GM23338 (cell line): ENCODE measurements at regions not wholly inside any gene's neighbourhood (a gene's known extent, or its start where the extent isn't known, plus 50 kb on each side); places are given as distances from the start of the nearest gene placed in this dataset.

Source experiments
- ATAC-seq: fragments of 200-7000 bp; cut with Tn5 transposase; 3 replicates; pipeline ENCODE4 v1.9.1; 2020
- DNase-seq: peaks from one replicate; pipeline ENCODE4 v3.0.0-alpha.2; 2015; ENCODE audit warnings: low spot score
- H2AFZ ChIP-seq: fragments of 200-600 bp; sonication (generic); 2 replicates; pipeline ENCODE4 v1.8.0; 2016; ENCODE audit warnings: antibody characterized with exemption, mild to moderate bottlenecking, moderate library complexity
- H3F3A ChIP-seq: fragments of 200-600 bp; sonication (generic); replicated peaks from 2 replicates; pipeline ENCODE4 v1.8.0; 2017; ENCODE audit warnings: antibody characterized with exemption, mixed run types, low read depth
- H3K27ac ChIP-seq: fragments of 200-600 bp; sonication (generic); 2 replicates; pipeline ENCODE4 v1.6.1; 2016; ENCODE audit warnings: low read depth
- H3K27me3 ChIP-seq: fragments of 200-600 bp; sonication (generic); 2 replicates; pipeline ENCODE4 v1.8.0; 2016; ENCODE audit warnings: mild to moderate bottlenecking, mixed run types, moderate library complexity; ENCODE audit not compliant: insufficient read depth
- H3K36me3 ChIP-seq: fragments of 200-600 bp; sonication (generic); 2 replicates; pipeline ENCODE4 v1.8.0; 2016; ENCODE audit warnings: mild to moderate bottlenecking; ENCODE audit not compliant: insufficient read depth
- H3K4me1 ChIP-seq: fragments of 200-600 bp; sonication (generic); 2 replicates; pipeline ENCODE4 v1.8.0; 2016; ENCODE audit warnings: mild to moderate bottlenecking, moderate library complexity; ENCODE audit not compliant: insufficient read depth
- H3K4me2 ChIP-seq: fragments of 200-600 bp; sonication (generic); 2 replicates; pipeline ENCODE4 v1.7.1; 2017; ENCODE audit warnings: mixed run types
- H3K4me3 ChIP-seq: fragments of 200-600 bp; sonication (generic); 2 replicates; pipeline ENCODE4 v1.6.1; 2016; ENCODE audit warnings: mixed run types
- H3K79me2 ChIP-seq: fragments of 200-600 bp; sonication (generic); replicated peaks from 2 replicates; pipeline ENCODE4 v1.8.0; 2017; ENCODE audit warnings: mild to moderate bottlenecking; ENCODE audit not compliant: insufficient read depth
- H3K9me2 ChIP-seq: fragments of 200-600 bp; sonication (generic); 2 replicates; pipeline ENCODE4 v1.8.0; 2017; ENCODE audit not compliant: insufficient read depth
- H4K20me1 ChIP-seq: fragments of 200-600 bp; sonication (generic); replicated peaks from 2 replicates; pipeline ENCODE4 v1.8.0; 2017; ENCODE audit warnings: mild to moderate bottlenecking; ENCODE audit not compliant: insufficient read depth
- H3K27ac Mint-ChIP-seq: 2 replicates; pipeline ENCODE4 v1.8.0; 2020; ENCODE audit warnings: inconsistent platforms, mild to moderate bottlenecking, moderate library complexity, mixed read lengths
- H3K27me3 Mint-ChIP-seq: 3 replicates; pipeline ENCODE4 v1.8.0; 2022; ENCODE audit warnings: low read depth, mild to moderate bottlenecking, moderate library complexity, mixed read lengths, inconsistent platforms; ENCODE audit not compliant: insufficient read depth, poor library complexity
- H3K36me3 Mint-ChIP-seq: 3 replicates; pipeline ENCODE4 v1.8.0; 2021; ENCODE audit warnings: low read depth, mild to moderate bottlenecking, inconsistent platforms, moderate library complexity, mixed read lengths
- H3K4me1 Mint-ChIP-seq: 3 replicates; pipeline ENCODE4 v1.8.0; 2020; ENCODE audit warnings: mild to moderate bottlenecking, inconsistent platforms, mixed read lengths
- H3K4me3 Mint-ChIP-seq: 3 replicates; pipeline ENCODE4 v1.8.0; 2021; ENCODE audit warnings: moderate library complexity, mild to moderate bottlenecking, inconsistent platforms, mixed read lengths
- H3K9me3 Mint-ChIP-seq: 3 replicates; pipeline ENCODE4 v1.8.0; 2020; ENCODE audit warnings: moderate library complexity, mild to moderate bottlenecking, inconsistent platforms, mixed read lengths
- CREB1 ChIP-seq: fragments of 250-450 bp; sonication (Bioruptor Pico); IDR thresholded peaks from 2 replicates; pipeline ENCODE4 v1.5.0; 2020; ENCODE audit warnings: low read depth, mild to moderate bottlenecking, moderate library complexity
- EZH2 ChIP-seq: fragments of 200-600 bp; sonication (generic); IDR thresholded peaks from one replicate; pipeline ENCODE4 v1.8.0; 2017; ENCODE audit warnings: antibody characterized with exemption, mild to moderate bottlenecking, low read depth; ENCODE audit not compliant: unreplicated experiment
- EZH2phosphoT487 ChIP-seq: fragments of 200-600 bp; sonication (generic); IDR thresholded peaks from one replicate; pipeline ENCODE4 v1.8.1; 2018; ENCODE audit warnings: antibody characterized with exemption; ENCODE audit not compliant: unreplicated experiment
- JUNB ChIP-seq: IDR thresholded peaks from one replicate; pipeline ENCODE4 v1.6.1; 2016; ENCODE audit warnings: antibody characterized with exemption; ENCODE audit not compliant: unreplicated experiment
- NANOG ChIP-seq: IDR thresholded peaks from 2 replicates; pipeline ENCODE4 v1.6.1; 2016; ENCODE audit warnings: antibody characterized with exemption, borderline replicate concordance
- POLR2AphosphoS5 ChIP-seq: IDR thresholded peaks from 2 replicates; pipeline ENCODE4 v1.6.1; 2016; ENCODE audit warnings: antibody characterized with exemption, low read depth
- STAT1 ChIP-seq: IDR thresholded peaks from one replicate; pipeline ENCODE4 v1.6.1; 2016; ENCODE audit warnings: antibody characterized with exemption; ENCODE audit not compliant: unreplicated experiment
- ZNF114 ChIP-seq: fragments of 250-450 bp; sonication (Bioruptor Pico); IDR thresholded peaks from 2 replicates; pipeline ENCODE4 v1.5.0; 2020; ENCODE audit warnings: mild to moderate bottlenecking, moderate library complexity
- TF ChIP-seq, protein P1 (sequence below): fragments of 250-450 bp; sonication (Bioruptor Pico); IDR thresholded peaks from 2 replicates; pipeline ENCODE4 v1.5.0; 2020; ENCODE audit warnings: mild to moderate bottlenecking, moderate library complexity
- TF ChIP-seq, protein P2 (sequence below), 2 experiments: fragments of 200-600 bp in 1 of 2; sonication (generic) in 1 of 2; conservative IDR thresholded peaks; 2 replicates each; pipeline versions ENCODE4 v1.5.1 to v1.6.1; 2016 to 2017; ENCODE audit warnings: antibody characterized with exemption in 2 of 2, low read depth in 2 of 2, mild to moderate bottlenecking in 2 of 2, moderate library complexity in 1 of 2

DNA sequence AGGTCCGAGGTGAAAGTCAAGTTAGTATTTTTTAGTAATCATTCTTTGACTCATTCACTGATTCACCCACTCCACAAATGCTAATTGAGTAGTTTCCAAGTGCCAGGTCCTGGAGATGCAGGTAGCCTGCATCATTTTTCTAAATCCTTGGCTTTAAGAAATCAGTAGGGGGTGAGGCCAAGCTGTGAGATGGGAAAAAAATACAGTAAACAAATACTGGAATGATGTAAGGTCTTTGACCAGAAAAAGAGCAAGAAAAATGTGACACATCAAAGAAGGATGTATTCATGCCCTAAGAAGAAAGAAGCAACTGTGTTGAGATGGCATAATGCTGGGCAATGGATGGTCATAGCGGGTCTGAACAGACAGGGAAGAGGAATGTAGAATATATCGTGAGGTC lies 1386.6 kb downstream of the PCDH7 start:
- Mint-ChIP-seq H3K4me1 (peaks cover 9% of the 10 kb centered on the region; the same call in 2 of the 3 replicates), H3K4me3 (no peak overlapping the region), H3K27me3 (no peaks in the 10 kb centered on the region), H3K36me3 (no peaks in the 10 kb centered on the region), H3K9me3 (no peaks in the 10 kb centered on the region), H3K27ac (no peak overlapping the region)
- Histone ChIP-seq H3K79me2 (no peaks in the 10 kb centered on the region), H3F3A (no peaks in the 10 kb centered on the region), H4K20me1 (no peaks in the 10 kb centered on the region), H3K4me3 (no peak overlapping the region), H3K27me3 (no peaks in the 10 kb centered on the region), H2AFZ (no peak overlapping the region), H3K4me1 (peaks cover 3% of the 10 kb centered on the region; the same call in 1 of the 2 replicates), H3K4me2 (no peak overlapping the region), H3K27ac (no peak overlapping the region), H3K36me3 (no peaks in the 10 kb centered on the region), H3K9me2 (no peaks in the 10 kb centered on the region)
- ATAC-seq: no peak
- no peak for TF ChIP-seq ZNF114 (CRISPR knock-in tag)
- no peak for TF ChIP-seq STAT1
- no peak for TF ChIP-seq JUNB
- TF ChIP-seq CREB1 (CRISPR knock-in tag): no peak
- TF ChIP-seq EZH2phosphoT487: no peak
- DNase-seq: no peak

DNA sequence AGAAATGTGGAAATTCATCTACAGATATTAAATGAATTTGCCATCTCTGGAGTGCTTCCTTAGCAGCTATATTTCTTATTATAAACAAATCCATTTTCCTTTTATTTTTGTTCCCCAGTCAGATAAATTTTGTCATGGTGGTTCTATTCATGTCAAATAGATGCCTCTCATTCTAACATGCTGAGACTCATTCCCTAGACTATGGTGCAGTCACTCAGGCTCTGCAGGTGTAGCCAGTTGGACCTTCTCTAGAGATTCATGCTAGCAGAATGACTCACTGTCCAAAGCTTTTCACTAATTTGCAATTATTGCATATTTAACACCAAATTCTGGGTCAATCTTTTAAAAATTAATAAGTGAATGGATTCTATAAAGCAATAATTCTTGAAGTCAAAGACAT lies 1392.7 kb downstream of the PCDH7 start:
- no peaks in the 10 kb centered on the region for H3K36me3 Mint-ChIP-seq
- Histone ChIP-seq H3F3A (no peaks in the 10 kb centered on the region), H3K4me3 (no peak overlapping the region), H2AFZ (no peak overlapping the region), H4K20me1 (no peaks in the 10 kb centered on the region), H3K4me2 (no peak overlapping the region), H3K27me3 (no peaks in the 10 kb centered on the region), H3K27ac (no peak overlapping the region), H3K4me1 (no peaks in the 10 kb centered on the region), H3K36me3 (no peaks in the 10 kb centered on the region), H3K9me2 (no peaks in the 10 kb centered on the region), H3K79me2 (no peaks in the 10 kb centered on the region)
- ATAC-seq (no peak), DNase-seq (no peak)
- TF ChIP-seq POLR2AphosphoS5: no peak
- no peak for TF ChIP-seq EZH2
- TF ChIP-seq, protein P1, sequence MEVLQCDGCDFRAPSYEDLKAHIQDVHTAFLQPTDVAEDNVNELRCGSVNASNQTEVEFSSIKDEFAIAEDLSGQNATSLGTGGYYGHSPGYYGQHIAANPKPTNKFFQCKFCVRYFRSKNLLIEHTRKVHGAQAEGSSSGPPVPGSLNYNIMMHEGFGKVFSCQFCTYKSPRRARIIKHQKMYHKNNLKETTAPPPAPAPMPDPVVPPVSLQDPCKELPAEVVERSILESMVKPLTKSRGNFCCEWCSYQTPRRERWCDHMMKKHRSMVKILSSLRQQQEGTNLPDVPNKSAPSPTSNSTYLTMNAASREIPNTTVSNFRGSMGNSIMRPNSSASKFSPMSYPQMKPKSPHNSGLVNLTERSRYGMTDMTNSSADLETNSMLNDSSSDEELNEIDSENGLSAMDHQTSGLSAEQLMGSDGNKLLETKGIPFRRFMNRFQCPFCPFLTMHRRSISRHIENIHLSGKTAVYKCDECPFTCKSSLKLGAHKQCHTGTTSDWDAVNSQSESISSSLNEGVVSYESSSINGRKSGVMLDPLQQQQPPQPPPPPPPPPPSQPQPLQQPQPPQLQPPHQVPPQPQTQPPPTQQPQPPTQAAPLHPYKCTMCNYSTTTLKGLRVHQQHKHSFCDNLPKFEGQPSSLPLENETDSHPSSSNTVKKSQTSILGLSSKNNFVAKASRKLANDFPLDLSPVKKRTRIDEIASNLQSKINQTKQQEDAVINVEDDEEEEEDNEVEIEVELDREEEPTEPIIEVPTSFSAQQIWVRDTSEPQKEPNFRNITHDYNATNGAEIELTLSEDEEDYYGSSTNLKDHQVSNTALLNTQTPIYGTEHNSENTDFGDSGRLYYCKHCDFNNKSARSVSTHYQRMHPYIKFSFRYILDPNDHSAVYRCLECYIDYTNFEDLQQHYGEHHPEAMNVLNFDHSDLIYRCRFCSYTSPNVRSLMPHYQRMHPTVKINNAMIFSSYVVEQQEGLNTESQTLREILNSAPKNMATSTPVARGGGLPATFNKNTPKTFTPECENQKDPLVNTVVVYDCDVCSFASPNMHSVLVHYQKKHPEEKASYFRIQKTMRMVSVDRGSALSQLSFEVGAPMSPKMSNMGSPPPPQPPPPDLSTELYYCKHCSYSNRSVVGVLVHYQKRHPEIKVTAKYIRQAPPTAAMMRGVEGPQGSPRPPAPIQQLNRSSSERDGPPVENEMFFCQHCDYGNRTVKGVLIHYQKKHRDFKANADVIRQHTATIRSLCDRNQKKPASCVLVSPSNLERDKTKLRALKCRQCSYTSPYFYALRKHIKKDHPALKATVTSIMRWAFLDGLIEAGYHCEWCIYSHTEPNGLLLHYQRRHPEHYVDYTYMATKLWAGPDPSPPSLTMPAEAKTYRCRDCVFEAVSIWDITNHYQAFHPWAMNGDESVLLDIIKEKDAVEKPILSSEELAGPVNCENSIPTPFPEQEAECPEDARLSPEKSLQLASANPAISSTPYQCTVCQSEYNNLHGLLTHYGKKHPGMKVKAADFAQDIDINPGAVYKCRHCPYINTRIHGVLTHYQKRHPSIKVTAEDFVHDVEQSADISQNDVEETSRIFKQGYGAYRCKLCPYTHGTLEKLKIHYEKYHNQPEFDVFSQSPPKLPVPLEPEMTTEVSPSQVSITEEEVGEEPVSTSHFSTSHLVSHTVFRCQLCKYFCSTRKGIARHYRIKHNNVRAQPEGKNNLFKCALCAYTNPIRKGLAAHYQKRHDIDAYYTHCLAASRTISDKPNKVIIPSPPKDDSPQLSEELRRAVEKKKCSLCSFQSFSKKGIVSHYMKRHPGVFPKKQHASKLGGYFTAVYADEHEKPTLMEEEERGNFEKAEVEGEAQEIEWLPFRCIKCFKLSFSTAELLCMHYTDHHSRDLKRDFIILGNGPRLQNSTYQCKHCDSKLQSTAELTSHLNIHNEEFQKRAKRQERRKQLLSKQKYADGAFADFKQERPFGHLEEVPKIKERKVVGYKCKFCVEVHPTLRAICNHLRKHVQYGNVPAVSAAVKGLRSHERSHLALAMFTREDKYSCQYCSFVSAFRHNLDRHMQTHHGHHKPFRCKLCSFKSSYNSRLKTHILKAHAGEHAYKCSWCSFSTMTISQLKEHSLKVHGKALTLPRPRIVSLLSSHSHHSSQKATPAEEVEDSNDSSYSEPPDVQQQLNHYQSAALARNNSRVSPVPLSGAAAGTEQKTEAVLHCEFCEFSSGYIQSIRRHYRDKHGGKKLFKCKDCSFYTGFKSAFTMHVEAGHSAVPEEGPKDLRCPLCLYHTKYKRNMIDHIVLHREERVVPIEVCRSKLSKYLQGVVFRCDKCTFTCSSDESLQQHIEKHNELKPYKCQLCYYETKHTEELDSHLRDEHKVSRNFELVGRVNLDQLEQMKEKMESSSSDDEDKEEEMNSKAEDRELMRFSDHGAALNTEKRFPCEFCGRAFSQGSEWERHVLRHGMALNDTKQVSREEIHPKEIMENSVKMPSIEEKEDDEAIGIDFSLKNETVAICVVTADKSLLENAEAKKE: no peak
- no peak for TF ChIP-seq ZNF114 (CRISPR knock-in tag)
- no peak for TF ChIP-seq STAT1
- TF ChIP-seq JUNB: no peak
- TF ChIP-seq NANOG: no peak
- TF ChIP-seq EZH2phosphoT487: no peak
- no peak for TF ChIP-seq CREB1 (CRISPR knock-in tag)
- TF ChIP-seq, protein P2, sequence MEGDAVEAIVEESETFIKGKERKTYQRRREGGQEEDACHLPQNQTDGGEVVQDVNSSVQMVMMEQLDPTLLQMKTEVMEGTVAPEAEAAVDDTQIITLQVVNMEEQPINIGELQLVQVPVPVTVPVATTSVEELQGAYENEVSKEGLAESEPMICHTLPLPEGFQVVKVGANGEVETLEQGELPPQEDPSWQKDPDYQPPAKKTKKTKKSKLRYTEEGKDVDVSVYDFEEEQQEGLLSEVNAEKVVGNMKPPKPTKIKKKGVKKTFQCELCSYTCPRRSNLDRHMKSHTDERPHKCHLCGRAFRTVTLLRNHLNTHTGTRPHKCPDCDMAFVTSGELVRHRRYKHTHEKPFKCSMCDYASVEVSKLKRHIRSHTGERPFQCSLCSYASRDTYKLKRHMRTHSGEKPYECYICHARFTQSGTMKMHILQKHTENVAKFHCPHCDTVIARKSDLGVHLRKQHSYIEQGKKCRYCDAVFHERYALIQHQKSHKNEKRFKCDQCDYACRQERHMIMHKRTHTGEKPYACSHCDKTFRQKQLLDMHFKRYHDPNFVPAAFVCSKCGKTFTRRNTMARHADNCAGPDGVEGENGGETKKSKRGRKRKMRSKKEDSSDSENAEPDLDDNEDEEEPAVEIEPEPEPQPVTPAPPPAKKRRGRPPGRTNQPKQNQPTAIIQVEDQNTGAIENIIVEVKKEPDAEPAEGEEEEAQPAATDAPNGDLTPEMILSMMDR (conservative IDR thresholded peaks at IDR 0.05; ENCODE audit: low read depth in 2 of 2): no peak
- H3K4me1 Mint-ChIP-seq: no peaks in the 10 kb centered on the region
- H3K4me3 Mint-ChIP-seq: no peak overlapping the region
- no peaks in the 10 kb centered on the region for H3K9me3 Mint-ChIP-seq
- H3K27me3 Mint-ChIP-seq: no peaks in the 10 kb centered on the region
- no peak overlapping the region for H3K27ac Mint-ChIP-seq
